ENCODE measurements at regions not wholly inside any gene's neighbourhood (a gene's known extent, or its start where the extent isn't known, plus 50 kb on each side); places are given as distances from the start of the nearest gene placed in this dataset.

DNA sequence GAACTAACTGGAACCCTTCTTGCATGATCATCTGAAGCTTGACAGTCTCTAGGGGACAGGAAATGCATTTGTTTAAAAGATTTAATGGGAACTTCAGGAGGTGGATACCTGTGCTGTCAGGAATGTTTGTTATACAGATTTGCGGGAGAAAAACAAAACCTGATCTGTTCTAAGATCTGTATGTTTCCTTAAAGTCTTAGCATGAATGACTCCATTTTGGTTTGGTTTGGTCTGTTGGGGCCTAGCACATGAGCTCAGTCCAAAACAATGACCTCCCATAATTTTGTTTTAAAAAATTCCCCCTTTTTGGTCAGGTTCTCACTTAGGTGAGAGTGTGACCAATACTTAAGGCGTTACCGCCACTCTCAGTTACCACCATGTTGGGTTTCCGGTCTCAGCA is 138.7 kb downstream of the AKR1D1 start:
- TF ChIP-seq, protein P1, sequence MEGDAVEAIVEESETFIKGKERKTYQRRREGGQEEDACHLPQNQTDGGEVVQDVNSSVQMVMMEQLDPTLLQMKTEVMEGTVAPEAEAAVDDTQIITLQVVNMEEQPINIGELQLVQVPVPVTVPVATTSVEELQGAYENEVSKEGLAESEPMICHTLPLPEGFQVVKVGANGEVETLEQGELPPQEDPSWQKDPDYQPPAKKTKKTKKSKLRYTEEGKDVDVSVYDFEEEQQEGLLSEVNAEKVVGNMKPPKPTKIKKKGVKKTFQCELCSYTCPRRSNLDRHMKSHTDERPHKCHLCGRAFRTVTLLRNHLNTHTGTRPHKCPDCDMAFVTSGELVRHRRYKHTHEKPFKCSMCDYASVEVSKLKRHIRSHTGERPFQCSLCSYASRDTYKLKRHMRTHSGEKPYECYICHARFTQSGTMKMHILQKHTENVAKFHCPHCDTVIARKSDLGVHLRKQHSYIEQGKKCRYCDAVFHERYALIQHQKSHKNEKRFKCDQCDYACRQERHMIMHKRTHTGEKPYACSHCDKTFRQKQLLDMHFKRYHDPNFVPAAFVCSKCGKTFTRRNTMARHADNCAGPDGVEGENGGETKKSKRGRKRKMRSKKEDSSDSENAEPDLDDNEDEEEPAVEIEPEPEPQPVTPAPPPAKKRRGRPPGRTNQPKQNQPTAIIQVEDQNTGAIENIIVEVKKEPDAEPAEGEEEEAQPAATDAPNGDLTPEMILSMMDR (IDR thresholded peaks at IDR 0.05): no peak
- TF ChIP-seq EZH2 (IDR thresholded peaks at IDR 0.05; ENCODE audit: borderline replicate concordance, insufficient read depth, low read depth, low read length, poor library complexity, severe bottlenecking): no peak
